Osteoblast (primary cell): ENCODE measurements at regions not wholly inside any gene's neighbourhood (a gene's known extent, or its start where the extent isn't known, plus 50 kb on each side); places are given as distances from the start of the nearest gene placed in this dataset.
"Not testable (repeated sequence)": the region's sequence is repeated elsewhere in the genome, so short reads cannot be mapped to it uniquely, and the experiment has no call there.

Experiments
- DNase-seq: peaks from one replicate; pipeline ENCODE4 v3.0.0; 2011; ENCODE audit warnings: low spot score, mixed read lengths; ENCODE audit not compliant: insufficient read length; ENCODE audit errors: missing footprints
- H2AFZ ChIP-seq: 2 replicates; pipeline ENCODE4 v1.6.0; 2011; ENCODE audit warnings: mild to moderate bottlenecking, low read length
- H3K27ac ChIP-seq: 2 replicates; pipeline ENCODE4 v1.5.1; 2011; ENCODE audit warnings: mild to moderate bottlenecking, low read depth, low read length, moderate library complexity
- H3K27me3 ChIP-seq: 2 replicates; pipeline ENCODE4 v1.6.0; 2012; ENCODE audit warnings: mild to moderate bottlenecking, control low read depth, inconsistent platforms, low read length, moderate library complexity; ENCODE audit not compliant: insufficient read depth
- H3K36me3 ChIP-seq: 2 replicates; pipeline ENCODE4 v1.5.1; 2011; ENCODE audit warnings: mild to moderate bottlenecking, low read length, control low read depth, moderate library complexity; ENCODE audit not compliant: insufficient read depth
- H3K4me1 ChIP-seq: 2 replicates; pipeline ENCODE4 v1.5.1; 2011; ENCODE audit warnings: mild to moderate bottlenecking, low read length, control low read depth, moderate library complexity; ENCODE audit not compliant: insufficient read depth
- H3K4me2 ChIP-seq: 2 replicates; pipeline ENCODE4 v1.6.0; 2011; ENCODE audit warnings: mild to moderate bottlenecking, low read length; ENCODE audit not compliant: insufficient read depth
- H3K4me3 ChIP-seq: fragments of 200-600 bp; sonication (generic); 3 replicates; pipeline ENCODE4 v1.5.1; 2012; ENCODE audit warnings: mild to moderate bottlenecking, low read length, inconsistent platforms; ENCODE audit not compliant: insufficient read depth
- H3K79me2 ChIP-seq: 2 replicates; pipeline ENCODE4 v1.6.0; 2012; ENCODE audit warnings: mild to moderate bottlenecking, low read length, control low read depth, inconsistent platforms; ENCODE audit not compliant: insufficient read depth
- H3K9me3 ChIP-seq: 2 replicates; pipeline ENCODE4 v1.5.1; 2011; ENCODE audit warnings: low read depth, low read length, control low read depth
- H4K20me1 ChIP-seq: 2 replicates; pipeline ENCODE4 v1.6.0; 2012; ENCODE audit warnings: mild to moderate bottlenecking, low read length, control low read depth; ENCODE audit not compliant: insufficient read depth
- CTCF ChIP-seq: IDR thresholded peaks from 2 replicates; pipeline ENCODE4 v1.5.1; 2011; ENCODE audit warnings: mild to moderate bottlenecking, low read depth, low read length, moderate library complexity; ENCODE audit errors: extremely low read depth

GRCh38 chr4:132792310-132792709 is 356.8 kb upstream of the PCDH10 start:
- Histone ChIP-seq H3K9me3 (peaks cover 2% of the 10 kb centered on the region), H4K20me1 (no peaks in the 10 kb centered on the region), H3K4me1 (no peaks in the 10 kb centered on the region), H3K4me2 (no peak overlapping the region), H3K27me3 (no peaks in the 10 kb centered on the region), H2AFZ (no peak overlapping the region), H3K4me3 (no peak overlapping the region), H3K36me3 (no peaks in the 10 kb centered on the region), H3K27ac (no peak overlapping the region), H3K79me2 (no peaks in the 10 kb centered on the region)
- DNase-seq = no peak
- TF ChIP-seq CTCF = no peak

- no peak overlapping the region for H3K27ac ChIP-seq
- H3K4me2 ChIP-seq = no peak overlapping the region
- H3K9me3 ChIP-seq = no peaks in the 10 kb centered on the region
- DNase-seq = no peak
- H3K4me3 ChIP-seq = no peak overlapping the region
- no peaks in the 10 kb centered on the region for H3K27me3 ChIP-seq
- H4K20me1 ChIP-seq = no peaks in the 10 kb centered on the region
- TF ChIP-seq CTCF = no peak
- no peaks in the 10 kb centered on the region for H3K4me1 ChIP-seq
- no peaks in the 10 kb centered on the region for H3K79me2 ChIP-seq
- H2AFZ ChIP-seq = no peak overlapping the region
- no peaks in the 10 kb centered on the region for H3K36me3 ChIP-seq
Measured at GRCh38 chr4:132797856-132798255, 351.2 kb upstream of the PCDH10 start.

- no peak for TF ChIP-seq CTCF
- no peak for DNase-seq
- H3K4me2 ChIP-seq = no peak overlapping the region
- H3K4me3 ChIP-seq = no peak overlapping the region
- no peaks in the 10 kb centered on the region for H3K9me3 ChIP-seq
- H3K4me1 ChIP-seq = no peaks in the 10 kb centered on the region
- H2AFZ ChIP-seq = no peak overlapping the region
- no peaks in the 10 kb centered on the region for H3K27me3 ChIP-seq
- H3K27ac ChIP-seq = no peak overlapping the region
- no peaks in the 10 kb centered on the region for H3K79me2 ChIP-seq
- H4K20me1 ChIP-seq = no peaks in the 10 kb centered on the region
- no peaks in the 10 kb centered on the region for H3K36me3 ChIP-seq
Measured at GRCh38 chr4:132809298-132810032, 339.6 kb upstream of the PCDH10 start.

- H3K4me1 ChIP-seq, H3K4me2 ChIP-seq, H3K36me3 ChIP-seq, H3K27me3 ChIP-seq, H4K20me1 ChIP-seq, H3K9me3 ChIP-seq, H3K27ac ChIP-seq, DNase-seq, H3K79me2 ChIP-seq, H3K4me3 ChIP-seq, H2AFZ ChIP-seq: not testable (repeated sequence)
Measured at GRCh38 chr4:132813061-132813460, 336.0 kb upstream of the PCDH10 start.
